Liver (tissue), 8 donors: ENCODE measurements at regions not wholly inside any gene's neighbourhood (a gene's known extent, or its start where the extent isn't known, plus 50 kb on each side); places are given as distances from the start of the nearest gene placed in this dataset.

Experiments
- DNase-seq: peaks from one replicate; pipeline ENCODE4 v3.0.0-alpha.2; 2017; ENCODE audit warnings: low spot score
- H3K27ac ChIP-seq, 2 donors: one replicate each; pipeline ENCODE4 v1.7.0; 2013; ENCODE audit warnings: inconsistent platforms in 2 of 2, low read length in 2 of 2, control low read depth in 1 of 2, low read depth in 1 of 2, mild to moderate bottlenecking in 1 of 2
- H3K27me3 ChIP-seq, 4 donors: one replicate each; pipeline versions ENCODE4 v1.6.1 to v1.7.0; 2013; ENCODE audit warnings: low read length in 3 of 4, inconsistent platforms in 1 of 4, mild to moderate bottlenecking in 1 of 4, moderate library complexity in 1 of 4; ENCODE audit not compliant: control insufficient read depth in 4 of 4, insufficient read depth in 4 of 4
- H3K36me3 ChIP-seq, 4 donors: one replicate each; pipeline versions ENCODE4 v1.6.1 to v1.7.0; 2013; ENCODE audit warnings: low read length in 3 of 4, mild to moderate bottlenecking in 3 of 4, low read depth in 1 of 4, moderate library complexity in 1 of 4; ENCODE audit not compliant: control insufficient read depth in 4 of 4, insufficient read depth in 3 of 4
- H3K4me1 ChIP-seq, 4 donors: one replicate each; pipeline versions ENCODE4 v1.6.1 to v1.7.0; 2013; ENCODE audit warnings: low read length in 3 of 4, mild to moderate bottlenecking in 3 of 4, moderate library complexity in 1 of 4; ENCODE audit not compliant: control insufficient read depth in 4 of 4, insufficient read depth in 4 of 4
- H3K4me3 ChIP-seq, 3 donors: one replicate each; pipeline versions ENCODE4 v1.6.1 to v1.7.0; 2013; ENCODE audit warnings: low read length in 3 of 3, control low read depth in 1 of 3, low read depth in 1 of 3, mild to moderate bottlenecking in 1 of 3
- H3K9ac ChIP-seq, 2 donors: one replicate each; pipeline ENCODE4 v1.7.0; 2013; ENCODE audit warnings: low read length in 2 of 2, mild to moderate bottlenecking in 2 of 2, moderate library complexity in 2 of 2, control low read depth in 1 of 2, low read depth in 1 of 2
- H3K9me3 ChIP-seq, 4 donors: one replicate each; pipeline versions ENCODE4 v1.6.1 to v1.7.0; 2013; ENCODE audit warnings: low read length in 3 of 4; ENCODE audit not compliant: control insufficient read depth in 4 of 4
- CTCF ChIP-seq: fragments of 150-350 bp; IDR thresholded peaks from 2 replicates; pipeline ENCODE4 v1.5.1; 2017; ENCODE audit warnings: improper control_type of control experiment, low read depth, low read length; ENCODE audit not compliant: missing input control
- FOXA1 ChIP-seq: IDR thresholded peaks from 2 replicates; pipeline ENCODE4 v1.6.1; 2016; ENCODE audit warnings: antibody characterized with exemption
- FOXA2 ChIP-seq: IDR thresholded peaks from 2 replicates; pipeline ENCODE4 v1.6.1; 2016; ENCODE audit warnings: antibody characterized with exemption
- GABPA ChIP-seq, 2 donors: IDR thresholded peaks in 1 of 2; conservative IDR thresholded peaks in 1 of 2; 2 replicates each; pipeline ENCODE4 v1.6.1; 2016; ENCODE audit warnings: antibody characterized with exemption in 2 of 2, mild to moderate bottlenecking in 1 of 2, moderate library complexity in 1 of 2
- HNF4A ChIP-seq, 2 donors: conservative IDR thresholded peaks; 2 replicates each; pipeline ENCODE4 v1.6.1; 2016; ENCODE audit warnings: antibody characterized with exemption in 2 of 2, mild to moderate bottlenecking in 2 of 2
- HNF4G ChIP-seq: IDR thresholded peaks from 2 replicates; pipeline ENCODE4 v1.6.1; 2016; ENCODE audit warnings: antibody characterized with exemption
- JUND ChIP-seq, 2 donors: IDR thresholded peaks; 2 replicates each; pipeline ENCODE4 v1.6.1; 2016; ENCODE audit warnings: antibody characterized with exemption in 2 of 2
- NR2F2 ChIP-seq: IDR thresholded peaks from 2 replicates; pipeline ENCODE4 v1.6.1; 2016; ENCODE audit warnings: antibody characterized with exemption
- RAD21 ChIP-seq, 2 donors: IDR thresholded peaks; 2 replicates each; pipeline ENCODE4 v1.6.1; 2016; ENCODE audit warnings: antibody characterized with exemption in 2 of 2, mild to moderate bottlenecking in 2 of 2
- RXRA ChIP-seq, 2 donors: IDR thresholded peaks; 2 replicates each; pipeline ENCODE4 v1.6.1; 2017 to 2018; ENCODE audit warnings: antibody characterized with exemption in 2 of 2, mild to moderate bottlenecking in 1 of 2
- SP1 ChIP-seq: IDR thresholded peaks from 2 replicates; pipeline ENCODE4 v1.6.1; 2018; ENCODE audit warnings: antibody characterized with exemption, mild to moderate bottlenecking
- TAF1 ChIP-seq: conservative IDR thresholded peaks from 2 replicates; pipeline ENCODE4 v1.6.1; 2016; ENCODE audit warnings: antibody characterized with exemption, mild to moderate bottlenecking
- YY1 ChIP-seq: IDR thresholded peaks from 2 replicates; pipeline ENCODE4 v1.6.1; 2016; ENCODE audit warnings: antibody characterized with exemption, mild to moderate bottlenecking
- ZBTB33 ChIP-seq: IDR thresholded peaks from 2 replicates; pipeline ENCODE4 v1.6.1; 2016; ENCODE audit warnings: antibody characterized with exemption
- WGBS: extraction: QIAGEN DNeasy Blood & Tissue Kit; methylation state at CpG from one replicate; pipeline ENCODE4 v1.1.7; 2013; 5-methylcytosine and 5-hydroxymethylcytosine counted together
- TF ChIP-seq, protein P1 (sequence below): IDR thresholded peaks from 2 replicates; pipeline ENCODE4 v1.6.1; 2016; ENCODE audit warnings: antibody characterized with exemption
- TF ChIP-seq, protein P2 (sequence below): IDR thresholded peaks from 2 replicates; pipeline ENCODE4 v1.6.1; 2016; ENCODE audit warnings: antibody characterized with exemption
- TF ChIP-seq, protein P3 (sequence below): IDR thresholded peaks from 2 replicates; pipeline ENCODE4 v1.6.1; 2016; ENCODE audit warnings: antibody characterized with exemption, mild to moderate bottlenecking
- donor health status: healthy.
- donor health status: healthy.
- donor health status: healthy.
- donor health status: healthy.
- donor health status: healthy.

DNA sequence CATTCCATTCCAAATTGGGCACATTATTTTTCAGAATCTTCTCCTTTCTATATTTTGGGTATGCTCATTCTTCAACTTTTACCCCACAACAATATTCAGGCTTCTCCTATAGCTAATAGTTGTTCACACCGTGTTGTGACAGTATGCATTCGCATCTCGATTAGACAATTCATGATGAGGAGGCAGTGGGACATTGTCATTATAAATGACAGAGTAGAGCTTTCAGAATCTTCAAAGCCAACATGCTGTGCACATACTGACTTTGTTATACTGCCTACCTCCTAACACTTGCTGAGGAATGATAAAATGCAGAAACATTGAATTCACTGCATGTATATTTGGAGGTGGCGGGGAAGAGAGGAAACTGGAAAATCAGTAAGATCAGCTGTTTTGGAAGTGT, 714.2 kb downstream of the SUCLG1 start:
- H3K36me3 ChIP-seq = no peaks in the 10 kb centered on the region
- peaks cover 2 to 8% (median 6%) of the 10 kb centered on the region in 4 donors for H3K9me3 ChIP-seq
- no peaks in the 10 kb centered on the region for H3K27me3 ChIP-seq
- WGBS = 83% methylated on average over 4 of the region's 4 CpGs
- H3K4me3 ChIP-seq = no peak overlapping the region
- no peak for DNase-seq
- H3K27ac ChIP-seq = no peak overlapping the region
- H3K9ac ChIP-seq = no peak overlapping the region
- no peak for TF ChIP-seq FOXA2
- TF ChIP-seq, protein P1, sequence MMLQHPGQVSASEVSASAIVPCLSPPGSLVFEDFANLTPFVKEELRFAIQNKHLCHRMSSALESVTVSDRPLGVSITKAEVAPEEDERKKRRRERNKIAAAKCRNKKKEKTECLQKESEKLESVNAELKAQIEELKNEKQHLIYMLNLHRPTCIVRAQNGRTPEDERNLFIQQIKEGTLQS = no peak
- TF ChIP-seq RXRA (IDR thresholded peaks at IDR 0.05) = no peak
- TF ChIP-seq TAF1 = no peak
- no peak for TF ChIP-seq RAD21 (IDR thresholded peaks at IDR 0.05)
- no peak for TF ChIP-seq HNF4G
- no peak for TF ChIP-seq YY1
- TF ChIP-seq ZBTB33 = no peak
- TF ChIP-seq, protein P2, sequence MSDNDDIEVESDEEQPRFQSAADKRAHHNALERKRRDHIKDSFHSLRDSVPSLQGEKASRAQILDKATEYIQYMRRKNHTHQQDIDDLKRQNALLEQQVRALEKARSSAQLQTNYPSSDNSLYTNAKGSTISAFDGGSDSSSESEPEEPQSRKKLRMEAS = no peak
- TF ChIP-seq HNF4A (conservative IDR thresholded peaks at IDR 0.05) = no peak
- no peak for TF ChIP-seq NR2F2
- TF ChIP-seq, protein P3, sequence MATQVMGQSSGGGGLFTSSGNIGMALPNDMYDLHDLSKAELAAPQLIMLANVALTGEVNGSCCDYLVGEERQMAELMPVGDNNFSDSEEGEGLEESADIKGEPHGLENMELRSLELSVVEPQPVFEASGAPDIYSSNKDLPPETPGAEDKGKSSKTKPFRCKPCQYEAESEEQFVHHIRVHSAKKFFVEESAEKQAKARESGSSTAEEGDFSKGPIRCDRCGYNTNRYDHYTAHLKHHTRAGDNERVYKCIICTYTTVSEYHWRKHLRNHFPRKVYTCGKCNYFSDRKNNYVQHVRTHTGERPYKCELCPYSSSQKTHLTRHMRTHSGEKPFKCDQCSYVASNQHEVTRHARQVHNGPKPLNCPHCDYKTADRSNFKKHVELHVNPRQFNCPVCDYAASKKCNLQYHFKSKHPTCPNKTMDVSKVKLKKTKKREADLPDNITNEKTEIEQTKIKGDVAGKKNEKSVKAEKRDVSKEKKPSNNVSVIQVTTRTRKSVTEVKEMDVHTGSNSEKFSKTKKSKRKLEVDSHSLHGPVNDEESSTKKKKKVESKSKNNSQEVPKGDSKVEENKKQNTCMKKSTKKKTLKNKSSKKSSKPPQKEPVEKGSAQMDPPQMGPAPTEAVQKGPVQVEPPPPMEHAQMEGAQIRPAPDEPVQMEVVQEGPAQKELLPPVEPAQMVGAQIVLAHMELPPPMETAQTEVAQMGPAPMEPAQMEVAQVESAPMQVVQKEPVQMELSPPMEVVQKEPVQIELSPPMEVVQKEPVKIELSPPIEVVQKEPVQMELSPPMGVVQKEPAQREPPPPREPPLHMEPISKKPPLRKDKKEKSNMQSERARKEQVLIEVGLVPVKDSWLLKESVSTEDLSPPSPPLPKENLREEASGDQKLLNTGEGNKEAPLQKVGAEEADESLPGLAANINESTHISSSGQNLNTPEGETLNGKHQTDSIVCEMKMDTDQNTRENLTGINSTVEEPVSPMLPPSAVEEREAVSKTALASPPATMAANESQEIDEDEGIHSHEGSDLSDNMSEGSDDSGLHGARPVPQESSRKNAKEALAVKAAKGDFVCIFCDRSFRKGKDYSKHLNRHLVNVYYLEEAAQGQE = no peak
- no peak for TF ChIP-seq SP1
- TF ChIP-seq CTCF = no peak
- no peak for TF ChIP-seq JUND (IDR thresholded peaks at IDR 0.05)
- no peak for TF ChIP-seq FOXA1
- TF ChIP-seq GABPA (IDR thresholded peaks at IDR 0.05 in 1 of 2, conservative IDR thresholded peaks at IDR 0.05 in 1 of 2) = no peak
- no peaks in the 10 kb centered on the region for H3K4me1 ChIP-seq
